Fibroblast of villous mesenchyme (primary cell): ENCODE measurements at regions not wholly inside any gene's neighbourhood (a gene's known extent, or its start where the extent isn't known, plus 50 kb on each side); places are given as distances from the start of the nearest gene placed in this dataset.

Experiments
- DNase-seq: peaks from one replicate; pipeline ENCODE4 v3.0.0-alpha.2; 2010; ENCODE audit warnings: low read depth
- H3K4me3 ChIP-seq: 2 replicates; pipeline ENCODE4 v1.5.1; 2011; ENCODE audit warnings: low read depth, mild to moderate bottlenecking, low read length
- CTCF ChIP-seq: IDR thresholded peaks from 2 replicates; pipeline ENCODE4 v1.5.1; 2012; ENCODE audit warnings: low read depth, mild to moderate bottlenecking, low read length; ENCODE audit not compliant: insufficient read depth

DNA sequence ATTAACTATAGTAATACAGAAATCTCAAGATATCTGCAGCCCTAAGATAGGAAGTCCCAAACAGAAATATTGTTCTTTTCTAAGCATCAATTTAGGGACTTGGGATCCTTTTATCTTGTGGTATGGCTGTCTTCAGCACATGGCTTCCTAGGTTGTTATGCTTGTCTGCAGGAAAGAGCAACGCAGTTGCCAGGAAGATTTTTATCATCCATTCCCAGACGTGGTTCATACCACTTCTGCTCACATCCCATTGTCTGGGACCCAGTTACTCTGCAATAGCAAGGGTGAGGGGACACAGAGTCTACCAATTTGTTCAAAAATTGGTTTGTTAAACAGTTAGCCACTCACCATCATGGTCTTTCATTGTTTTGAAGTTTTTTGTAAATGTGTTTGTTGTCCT is 85.6 kb upstream of the RXFP2 start:
- H3K4me3 ChIP-seq: no peak overlapping the region
- no peak for DNase-seq
- TF ChIP-seq CTCF: no peak

- DNase-seq: no peak
- no peak overlapping the region for H3K4me3 ChIP-seq
- TF ChIP-seq CTCF: no peak
These were observed 75.3 kb upstream of the RXFP2 start for GRCh38 chr13:31663880-31664585.

DNA sequence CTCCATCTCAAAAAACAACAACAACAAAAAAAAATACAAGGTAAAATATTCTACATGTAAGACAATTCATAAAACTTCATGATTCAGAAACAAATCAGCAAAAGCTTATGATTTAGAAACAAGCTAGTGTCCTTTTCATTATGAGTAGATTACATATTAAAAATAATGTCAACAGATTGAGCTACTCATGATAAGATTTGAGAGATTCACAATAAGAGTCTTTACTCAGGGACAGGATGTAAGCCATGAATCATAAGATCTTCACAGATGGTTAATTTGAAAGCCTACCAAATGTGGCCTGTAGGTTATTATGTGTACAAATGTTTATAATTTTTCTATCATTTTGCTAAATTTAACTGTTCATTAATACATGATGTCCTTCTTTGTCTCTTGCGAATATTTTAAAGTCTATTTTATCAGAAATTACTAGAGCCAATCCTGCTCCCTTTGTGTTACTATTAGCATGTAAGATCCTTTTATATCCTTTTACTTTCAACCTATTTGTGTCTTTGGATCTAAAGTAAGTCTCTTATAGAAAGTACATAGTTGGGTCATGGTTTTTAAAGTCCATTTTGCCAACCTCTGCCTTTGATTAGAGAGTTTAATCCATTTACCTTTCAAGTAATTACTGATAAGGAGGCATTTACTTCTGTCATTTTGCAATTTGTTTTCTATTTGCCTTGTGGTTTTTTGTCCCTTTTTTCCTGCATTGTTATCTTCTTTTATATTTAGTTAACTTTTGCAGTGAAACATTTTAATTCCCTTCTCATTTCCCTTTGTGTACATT is 68.3 kb upstream of the RXFP2 start:
- H3K4me3 ChIP-seq: no peak overlapping the region
- no peak for DNase-seq
- TF ChIP-seq CTCF: no peak

DNA sequence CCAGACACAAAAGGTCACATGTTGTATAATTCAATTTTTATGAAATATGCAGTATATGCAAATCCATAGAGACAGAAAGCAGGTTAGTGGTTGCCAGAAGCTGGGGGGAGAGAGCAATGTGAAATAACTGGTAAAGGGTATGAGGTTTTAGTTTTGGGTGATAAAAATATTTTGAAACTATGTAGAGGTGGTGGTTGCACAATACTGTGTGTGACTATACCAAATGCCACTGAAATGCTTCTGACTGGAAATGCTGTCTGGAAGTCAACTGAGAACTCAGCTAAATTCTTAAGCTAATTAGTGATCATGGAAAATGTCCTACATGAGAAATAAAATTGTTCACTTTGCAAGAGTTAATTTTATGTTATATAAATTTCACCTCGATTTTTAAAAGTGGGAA is 65.3 kb upstream of the RXFP2 start:
- DNase-seq: peak; percentile 5
- TF ChIP-seq CTCF: no peak
- H3K4me3 ChIP-seq: no peak overlapping the region

DNA sequence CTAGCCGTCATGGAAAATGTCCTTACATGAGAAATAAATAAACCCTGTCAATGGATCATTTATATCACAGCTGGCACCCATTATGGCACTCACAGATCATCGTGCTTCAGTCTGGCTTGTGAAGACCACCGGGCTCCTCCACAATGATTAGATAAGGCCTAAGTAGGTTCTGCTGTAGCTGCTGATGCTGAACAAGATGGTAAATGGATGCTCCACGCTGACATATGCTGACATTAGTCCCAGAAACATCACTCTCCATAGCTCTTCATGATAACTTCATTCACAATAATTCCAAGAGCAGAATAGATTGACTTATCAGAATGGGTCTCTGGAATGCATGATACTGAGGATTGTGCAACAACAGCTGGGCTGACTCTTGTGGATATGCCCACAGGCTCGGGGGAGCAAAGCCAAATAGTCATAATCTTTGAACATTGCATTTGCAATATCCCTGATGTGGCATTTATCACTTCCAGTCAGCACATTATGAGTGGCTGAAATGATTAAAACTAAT is 63.8 kb upstream of the RXFP2 start:
- TF ChIP-seq CTCF: no peak
- no peak overlapping the region for H3K4me3 ChIP-seq
- DNase-seq: peak; percentile 29

DNA sequence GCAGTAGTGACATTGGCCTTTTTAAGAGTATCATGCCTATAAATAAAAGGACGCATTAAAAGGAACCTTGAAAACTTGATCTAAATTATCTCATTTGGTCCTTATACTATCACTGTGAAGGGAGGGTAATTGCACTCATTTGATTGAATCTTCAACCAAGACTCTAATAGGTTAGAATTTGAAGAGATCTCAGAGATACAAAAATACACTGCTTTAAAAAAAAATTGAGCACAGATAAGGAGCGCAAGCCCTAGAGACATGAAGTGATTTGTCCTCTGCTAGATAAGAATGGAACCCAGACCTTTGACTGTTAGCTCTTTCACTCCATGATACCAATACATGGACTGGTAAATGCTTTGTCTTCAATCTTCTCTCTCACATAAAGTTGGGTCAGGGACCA is 58.2 kb upstream of the RXFP2 start:
- H3K4me3 ChIP-seq: no peak overlapping the region
- TF ChIP-seq CTCF: no peak
- DNase-seq: no peak
